Erythroblast (primary cell): ENCODE measurements at regions not wholly inside any gene's neighbourhood (a gene's known extent, or its start where the extent isn't known, plus 50 kb on each side); places are given as distances from the start of the nearest gene placed in this dataset.

ENCODE experiments used
- GATA1 ChIP-seq: IDR thresholded peaks from 2 replicates; pipeline ENCODE4 v1.6.1; 2011; ENCODE audit warnings: low read depth, mild to moderate bottlenecking, control low read depth, low read length, moderate library complexity
- POLR2A ChIP-seq: IDR thresholded peaks from 2 replicates; pipeline ENCODE4 v1.6.1; 2011; ENCODE audit warnings: mild to moderate bottlenecking, low read length

GRCh38 chrX:44621078-44621477 is 78.4 kb upstream of the FUNDC1 start:
- TF ChIP-seq POLR2A (no peak), GATA1 (no peak)
